GM21786 (cell line): ENCODE measurements at regions not wholly inside any gene's neighbourhood (a gene's known extent, or its start where the extent isn't known, plus 50 kb on each side); places are given as distances from the start of the nearest gene placed in this dataset.
A peak's percentile ranks its signal among the peaks of the same experiment; 100 is the strongest.
"Not testable (repeated sequence)": the region's sequence is repeated elsewhere in the genome, so short reads cannot be mapped to it uniquely, and the experiment has no call there.

Experiments
- ATAC-seq: cut with Tn5 transposase; IDR thresholded peaks from one replicate; pipeline ENCODE4 v1.9.1; 2021; ENCODE audit not compliant: unreplicated experiment

DNA sequence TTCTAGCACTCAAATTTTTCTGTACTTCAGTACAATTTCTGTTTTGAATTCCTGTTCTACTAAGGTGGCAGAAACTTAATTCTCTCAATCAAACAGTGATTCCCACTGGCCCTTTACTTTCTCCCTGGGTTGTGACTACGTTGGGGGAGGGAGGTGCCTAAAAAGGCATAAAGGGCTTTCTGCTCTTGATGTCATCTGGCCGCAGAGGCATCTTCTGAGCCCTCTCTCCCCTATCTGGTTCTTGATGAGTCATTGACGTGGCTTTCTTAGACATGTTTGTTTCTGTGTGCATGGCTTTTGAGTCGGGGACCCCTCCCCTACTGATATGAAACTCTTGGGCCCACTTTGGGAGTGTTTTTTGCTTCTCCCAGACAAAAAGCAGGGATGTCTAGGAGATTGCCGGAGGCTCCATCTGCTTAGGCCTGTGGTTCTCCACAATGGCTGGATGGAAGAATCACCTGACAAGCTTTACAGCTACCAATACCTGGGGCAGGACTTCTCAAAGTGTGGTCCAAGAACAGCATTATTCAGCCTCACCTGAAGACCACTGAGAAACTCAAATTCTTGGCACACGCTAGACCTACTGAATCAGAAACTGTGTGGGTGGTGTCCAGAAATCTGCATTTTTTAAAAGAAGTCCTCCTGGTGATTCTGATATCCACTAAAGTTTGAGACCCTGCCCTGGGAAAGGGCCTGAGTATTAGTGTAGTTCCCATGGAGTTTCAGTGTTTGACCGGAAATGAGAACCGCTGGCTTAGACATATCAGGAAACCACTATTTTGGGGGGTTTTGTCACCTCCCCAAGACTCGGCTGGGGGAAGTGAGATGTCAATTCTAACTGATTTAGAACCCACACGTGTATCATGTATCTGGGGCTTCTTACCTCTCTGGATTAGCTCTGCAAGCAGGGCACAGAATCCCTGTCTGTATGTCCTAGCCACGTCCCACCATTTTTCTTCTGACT is 395.7 kb upstream of the PDE3A start:
- peak; percentile 57 for ATAC-seq

- ATAC-seq, result no peak
Measured at GRCh38 chr12:19978193-19978592, 390.1 kb upstream of the PDE3A start.

DNA sequence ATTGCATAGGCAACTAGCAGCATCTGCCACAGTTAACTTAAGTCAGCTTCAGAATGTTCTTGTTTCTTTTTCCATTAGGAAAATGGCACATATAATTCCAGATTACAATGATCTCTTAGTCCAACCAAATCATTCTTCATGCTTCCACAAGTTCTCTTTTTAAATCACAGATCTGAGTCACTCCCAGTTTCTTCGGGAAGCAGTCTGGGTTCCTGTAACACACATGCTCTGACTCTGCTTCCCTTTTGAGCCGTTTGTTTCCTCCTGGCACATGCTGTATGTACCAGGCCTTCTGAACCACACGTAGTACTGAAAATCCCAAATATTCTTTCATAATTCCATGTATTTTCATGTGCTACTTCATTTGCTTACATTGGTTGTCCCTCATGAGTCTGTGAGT is 388.8 kb upstream of the PDE3A start:
- no peak for ATAC-seq

GRCh38 chr12:19981944-19982343 is 386.4 kb upstream of the PDE3A start:
- no peak for ATAC-seq

DNA sequence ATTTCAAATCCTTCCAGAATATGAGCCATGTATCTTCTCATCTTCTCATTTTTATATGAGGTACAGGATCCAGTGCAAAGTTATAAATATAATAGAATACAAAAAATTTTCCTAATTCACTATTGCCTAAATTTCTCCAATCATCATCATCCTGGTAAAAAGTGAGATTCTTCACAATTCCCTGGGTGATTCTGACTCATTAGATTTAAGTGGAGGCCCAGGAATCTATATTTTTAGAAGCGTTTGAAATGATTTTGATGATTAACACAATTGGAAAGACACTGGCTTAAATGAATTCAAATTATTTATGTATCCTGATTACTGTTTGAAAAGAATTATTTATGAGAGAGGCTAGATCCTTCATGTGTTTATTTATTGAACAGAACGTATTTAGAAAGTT is 380.3 kb upstream of the PDE3A start:
- ATAC-seq, result no peak

GRCh38 chr12:19988459-19988873 is 379.9 kb upstream of the PDE3A start:
- no peak for ATAC-seq

- no peak for ATAC-seq
Measured at GRCh38 chr12:19988948-19989347, 379.4 kb upstream of the PDE3A start.

DNA sequence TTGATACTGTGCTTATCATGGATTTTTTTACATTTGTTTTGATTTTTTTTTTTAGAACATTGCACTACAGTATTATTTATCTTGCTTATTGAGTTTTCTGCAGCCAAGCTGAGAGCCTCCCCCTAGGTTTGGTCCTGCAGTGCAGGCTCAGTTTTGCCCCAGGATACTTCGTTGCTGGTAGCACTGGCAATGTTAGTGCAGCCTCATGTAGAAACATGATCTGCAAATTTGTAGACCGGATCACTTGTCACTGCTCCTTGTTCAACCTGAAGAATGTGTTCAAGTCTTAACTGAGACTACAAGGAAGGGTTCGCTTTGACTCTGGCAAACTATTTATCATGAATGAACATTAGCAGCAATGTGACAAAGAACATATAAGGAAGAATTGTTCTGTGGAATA is 377.2 kb upstream of the PDE3A start:
- no peak for ATAC-seq

GRCh38 chr12:19992311-19992710 is 376.0 kb upstream of the PDE3A start:
- no peak for ATAC-seq

- ATAC-seq, result no peak
Measured at GRCh38 chr12:19994968-19995367, 373.4 kb upstream of the PDE3A start.

GRCh38 chr12:19997656-19998400 is 370.5 kb upstream of the PDE3A start:
- ATAC-seq, result no peak

GRCh38 chr12:19998411-19998810 is 369.9 kb upstream of the PDE3A start:
- ATAC-seq, result no peak

GRCh38 chr12:19998961-19999804 is 369.2 kb upstream of the PDE3A start:
- no peak for ATAC-seq

GRCh38 chr12:19999805-20000138 is 368.6 kb upstream of the PDE3A start:
- ATAC-seq, result no peak

DNA sequence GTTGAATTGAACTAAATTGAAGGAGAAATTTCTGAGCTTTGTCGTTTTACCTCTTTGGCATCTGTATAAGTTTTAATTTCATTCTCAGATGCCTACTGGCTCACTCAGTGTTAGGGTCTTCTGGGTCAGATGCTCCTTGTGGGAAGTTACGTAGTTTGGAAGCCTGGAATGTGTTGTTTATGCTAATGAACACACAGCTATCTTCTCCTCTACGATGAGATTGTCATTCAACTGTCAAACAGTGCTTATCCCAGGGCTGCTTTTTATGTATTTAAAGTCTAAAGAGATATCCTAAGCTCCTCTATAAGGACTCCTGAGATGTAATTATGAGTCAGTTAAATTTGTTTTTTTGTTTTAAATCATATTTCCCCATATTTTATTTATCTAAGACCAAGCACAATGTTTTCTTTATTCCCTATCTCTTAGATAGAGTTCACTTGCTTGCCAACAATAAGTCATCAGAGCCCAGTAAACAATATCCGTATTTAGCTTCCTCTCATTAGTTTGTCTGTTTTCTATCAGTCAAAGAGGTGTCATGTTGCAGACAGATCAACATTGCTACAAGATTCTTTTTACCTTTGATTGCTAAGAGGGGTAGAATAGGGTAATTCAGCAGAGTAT is 368.0 kb upstream of the PDE3A start:
- no peak for ATAC-seq

- no peak for ATAC-seq
Measured at GRCh38 chr12:20003252-20003651, 365.1 kb upstream of the PDE3A start.

DNA sequence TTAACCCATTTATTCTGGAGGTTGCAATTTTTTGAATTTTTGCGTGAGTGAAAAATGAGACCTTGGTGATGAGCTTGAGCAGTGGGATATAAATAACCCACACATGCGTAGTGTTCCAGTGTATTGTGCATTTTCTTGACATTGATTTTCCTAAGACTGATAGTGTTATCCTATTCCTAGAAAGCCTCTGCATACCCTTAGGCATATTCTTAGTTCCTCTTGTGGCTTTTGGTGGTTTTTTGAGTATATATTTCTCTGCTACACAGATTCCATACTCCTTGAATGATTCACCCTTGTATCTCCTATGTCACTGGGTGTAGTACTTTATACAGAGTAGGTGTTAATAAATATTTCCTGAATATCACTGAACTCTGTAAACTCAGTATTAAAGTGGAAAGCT is 363.4 kb upstream of the PDE3A start:
- ATAC-seq, result no peak

GRCh38 chr12:20006871-20007730 is 361.2 kb upstream of the PDE3A start:
- no peak for ATAC-seq

DNA sequence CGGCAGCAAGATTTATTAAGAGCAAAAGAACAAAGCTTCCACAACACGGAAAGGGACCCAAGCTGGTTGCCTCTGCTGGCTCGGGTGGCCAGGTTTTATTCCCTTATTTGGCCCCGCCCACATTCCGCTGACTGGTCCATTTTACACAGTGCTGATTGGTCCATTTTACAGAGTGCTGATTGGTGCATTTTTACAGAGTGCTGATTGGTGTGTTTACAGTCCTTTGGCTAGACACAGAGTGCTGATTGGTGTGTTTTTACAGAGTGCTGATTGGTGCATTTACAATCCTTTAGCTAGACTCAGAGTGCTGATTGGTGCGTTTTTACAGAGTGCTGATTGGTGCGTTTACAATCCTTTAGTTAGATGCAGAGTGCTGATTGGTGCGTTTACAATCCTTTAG is 358.4 kb upstream of the PDE3A start:
- not testable (repeated sequence) for ATAC-seq

- no peak for ATAC-seq
Measured at GRCh38 chr12:20011200-20011599, 357.1 kb upstream of the PDE3A start.
